ENCODE measurements at regions not wholly inside any gene's neighbourhood (a gene's known extent, or its start where the extent isn't known, plus 50 kb on each side); places are given as distances from the start of the nearest gene placed in this dataset.

DNA sequence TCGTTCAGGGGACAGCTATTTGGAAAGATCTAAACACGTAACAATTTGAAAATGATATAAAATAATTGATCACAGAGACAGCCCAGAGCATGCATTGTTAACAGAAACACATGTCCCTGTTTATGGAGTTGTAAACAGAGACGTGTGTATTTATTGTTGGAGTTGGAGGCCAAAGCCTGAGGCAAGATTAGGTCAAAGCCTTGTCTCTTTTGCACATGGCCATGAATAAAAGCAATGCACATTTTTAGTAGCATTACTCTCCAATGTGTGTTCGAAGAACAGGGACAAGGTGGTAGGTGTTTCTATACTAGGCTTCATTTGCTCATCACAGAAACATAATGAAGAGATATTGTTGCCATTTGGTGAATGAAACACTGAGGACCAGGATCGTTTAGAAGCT is 841.5 kb upstream of the FANCL start:
- DNase-seq (ENCODE audit: low read depth, low spot score) (no peak), ATAC-seq (no peak), FAIRE-seq (no peak)
- no TSS peak for BruUV-seq (replicated peaks)
- Histone ChIP-seq H4K20me1 (ENCODE audit: control insufficient read depth, insufficient read depth) (no peaks in the 10 kb centered on the region), H3K9me3 (replicated peaks; ENCODE audit: control insufficient read depth, insufficient read depth, low read length) (no peaks in the 10 kb centered on the region), H3K79me2 (ENCODE audit: control insufficient read depth, insufficient read depth, low read length) (no peaks in the 10 kb centered on the region), H3K9ac (ENCODE audit: control insufficient read depth, insufficient read depth, low read length) (no peak overlapping the region), H2AFZ (ENCODE audit: control insufficient read depth, low read depth, low read length) (no peak overlapping the region), H3K27ac (ENCODE audit: control insufficient read depth, insufficient read depth) (no peak overlapping the region), H3K27me3 (replicated peaks in 1 of 2; ENCODE audit: control insufficient read depth in 2 of 2, insufficient read depth in 2 of 2, low read length in 1 of 2) (no peaks in the 10 kb centered on the region), H3K4me2 (ENCODE audit: control insufficient read depth, insufficient read depth) (no peak overlapping the region), H3K4me1 (ENCODE audit: control insufficient read depth, insufficient read depth, low read length) (no peaks in the 10 kb centered on the region), H3K36me3 (ENCODE audit: control insufficient read depth in 2 of 2, insufficient read depth in 2 of 2, low read length in 1 of 2) (no peaks in the 10 kb centered on the region), H3K4me3 (no peak overlapping the region)
- intact Hi-C loops (cut with micrococcal nuclease; ENCODE audit: unreplicated experiment) (no loop called here), in situ Hi-C loops (cut with MboI) (no loop called here)
- CTCF ChIA-PET: no interaction called here
- TF ChIP-seq HDAC6 (IDR thresholded peaks at IDR 0.05; ENCODE audit: unreplicated experiment) (no peak), KDM1A (IDR thresholded peaks at IDR 0.05; ENCODE audit: borderline replicate concordance) (no peak), ZSCAN29 (IDR thresholded peaks at IDR 0.05) (no peak), IRF5 (IDR thresholded peaks at IDR 0.05; ENCODE audit: borderline replicate concordance) (no peak), PRDM15 (CRISPR knock-in tag; IDR thresholded peaks at IDR 0.05) (no peak), POLR2AphosphoS5 (IDR thresholded peaks at IDR 0.05; ENCODE audit: low read length) (no peak), FOS (IDR thresholded peaks at IDR 0.05; ENCODE audit: borderline replicate concordance, extremely low read depth, insufficient read length) (no peak)
- TF ChIP-seq, protein P1, sequence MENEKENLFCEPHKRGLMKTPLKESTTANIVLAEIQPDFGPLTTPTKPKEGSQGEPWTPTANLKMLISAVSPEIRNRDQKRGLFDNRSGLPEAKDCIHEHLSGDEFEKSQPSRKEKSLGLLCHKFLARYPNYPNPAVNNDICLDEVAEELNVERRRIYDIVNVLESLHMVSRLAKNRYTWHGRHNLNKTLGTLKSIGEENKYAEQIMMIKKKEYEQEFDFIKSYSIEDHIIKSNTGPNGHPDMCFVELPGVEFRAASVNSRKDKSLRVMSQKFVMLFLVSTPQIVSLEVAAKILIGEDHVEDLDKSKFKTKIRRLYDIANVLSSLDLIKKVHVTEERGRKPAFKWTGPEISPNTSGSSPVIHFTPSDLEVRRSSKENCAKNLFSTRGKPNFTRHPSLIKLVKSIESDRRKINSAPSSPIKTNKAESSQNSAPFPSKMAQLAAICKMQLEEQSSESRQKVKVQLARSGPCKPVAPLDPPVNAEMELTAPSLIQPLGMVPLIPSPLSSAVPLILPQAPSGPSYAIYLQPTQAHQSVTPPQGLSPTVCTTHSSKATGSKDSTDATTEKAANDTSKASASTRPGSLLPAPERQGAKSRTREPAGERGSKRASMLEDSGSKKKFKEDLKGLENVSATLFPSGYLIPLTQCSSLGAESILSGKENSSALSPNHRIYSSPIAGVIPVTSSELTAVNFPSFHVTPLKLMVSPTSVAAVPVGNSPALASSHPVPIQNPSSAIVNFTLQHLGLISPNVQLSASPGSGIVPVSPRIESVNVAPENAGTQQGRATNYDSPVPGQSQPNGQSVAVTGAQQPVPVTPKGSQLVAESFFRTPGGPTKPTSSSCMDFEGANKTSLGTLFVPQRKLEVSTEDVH (IDR thresholded peaks at IDR 0.05; ENCODE audit: low read depth, partially characterized antibody): no peak
- TF ChIP-seq, protein P2, sequence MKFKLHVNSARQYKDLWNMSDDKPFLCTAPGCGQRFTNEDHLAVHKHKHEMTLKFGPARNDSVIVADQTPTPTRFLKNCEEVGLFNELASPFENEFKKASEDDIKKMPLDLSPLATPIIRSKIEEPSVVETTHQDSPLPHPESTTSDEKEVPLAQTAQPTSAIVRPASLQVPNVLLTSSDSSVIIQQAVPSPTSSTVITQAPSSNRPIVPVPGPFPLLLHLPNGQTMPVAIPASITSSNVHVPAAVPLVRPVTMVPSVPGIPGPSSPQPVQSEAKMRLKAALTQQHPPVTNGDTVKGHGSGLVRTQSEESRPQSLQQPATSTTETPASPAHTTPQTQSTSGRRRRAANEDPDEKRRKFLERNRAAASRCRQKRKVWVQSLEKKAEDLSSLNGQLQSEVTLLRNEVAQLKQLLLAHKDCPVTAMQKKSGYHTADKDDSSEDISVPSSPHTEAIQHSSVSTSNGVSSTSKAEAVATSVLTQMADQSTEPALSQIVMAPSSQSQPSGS (IDR thresholded peaks at IDR 0.05; ENCODE audit: low read length): no peak
- WGBS (ENCODE audit: insufficient coverage, insufficient replicate concordance, low lambda C conversion rate, missing lambda C conversion rate): 6% methylated on average over 5 of the region's 5 CpGs
- RAD21 ChIA-PET (ENCODE audit: unreplicated experiment): no interaction called here
- SMC1A ChIA-PET (ENCODE audit: uncharacterized antibody, unreplicated experiment): no interaction called here
- POLR2A ChIA-PET: no interaction called here

Data from GM12878 (cell line).